ENCODE measurements at regions not wholly inside any gene's neighbourhood (a gene's known extent, or its start where the extent isn't known, plus 50 kb on each side); places are given as distances from the start of the nearest gene placed in this dataset.

DNA sequence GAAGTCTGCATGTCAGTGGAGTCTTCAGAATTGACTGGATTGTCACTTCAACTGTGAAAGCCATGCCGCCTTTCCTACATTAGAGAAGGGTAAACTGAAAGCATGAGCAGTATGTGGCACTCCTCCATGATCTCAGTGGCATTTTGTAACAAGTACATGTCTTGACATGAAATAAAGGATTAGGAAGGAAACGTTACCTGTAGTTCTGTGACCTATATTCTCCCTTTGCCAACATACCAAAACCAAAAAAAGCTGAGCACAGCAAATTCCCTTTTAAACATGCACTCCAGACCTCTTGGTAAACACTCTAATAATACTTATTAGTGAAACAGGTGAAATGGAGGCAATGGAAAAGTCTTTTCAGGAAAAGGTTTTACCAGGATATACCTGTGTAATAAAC, 344.2 kb downstream of the GRIA2 start:
- TF ChIP-seq CTCF (tag by site-specific recombination; IDR thresholded peaks at IDR 0.05) (no peak), ZNF660 (tag by site-specific recombination; IDR thresholded peaks at IDR 0.05) (no peak), TCF7L2 (IDR thresholded peaks at IDR 0.05; ENCODE audit: borderline replicate concordance, low read depth, low read length) (no peak), ZNF24 (tag by site-specific recombination; IDR thresholded peaks at IDR 0.05) (no peak), KLF1 (tag by site-specific recombination; IDR thresholded peaks at IDR 0.05) (no peak), ZNF48 (tag by site-specific recombination; IDR thresholded peaks at IDR 0.05) (no peak), ZNF324 (tag by site-specific recombination; IDR thresholded peaks at IDR 0.05) (no peak)
- TF ChIP-seq, protein P1, sequence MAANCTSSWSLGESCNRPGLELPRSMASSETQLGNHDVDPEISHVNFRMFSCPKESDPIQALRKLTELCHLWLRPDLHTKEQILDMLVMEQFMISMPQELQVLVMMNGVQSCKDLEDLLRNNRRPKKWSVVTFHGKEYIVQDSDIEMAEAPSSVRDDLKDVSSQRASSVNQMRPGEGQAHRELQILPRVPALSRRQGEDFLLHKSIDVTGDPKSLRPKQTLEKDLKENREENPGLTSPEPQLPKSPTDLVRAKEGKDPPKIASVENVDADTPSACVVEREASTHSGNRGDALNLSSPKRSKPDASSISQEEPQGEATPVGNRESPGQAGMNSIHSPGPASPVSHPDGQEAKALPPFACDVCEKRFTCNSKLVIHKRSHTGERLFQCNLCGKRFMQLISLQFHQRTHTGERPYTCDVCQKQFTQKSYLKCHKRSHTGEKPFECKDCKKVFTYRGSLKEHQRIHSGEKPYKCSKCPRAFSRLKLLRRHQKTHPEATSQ (tag by site-specific recombination; IDR thresholded peaks at IDR 0.05): no peak
- TF ChIP-seq, protein P2, sequence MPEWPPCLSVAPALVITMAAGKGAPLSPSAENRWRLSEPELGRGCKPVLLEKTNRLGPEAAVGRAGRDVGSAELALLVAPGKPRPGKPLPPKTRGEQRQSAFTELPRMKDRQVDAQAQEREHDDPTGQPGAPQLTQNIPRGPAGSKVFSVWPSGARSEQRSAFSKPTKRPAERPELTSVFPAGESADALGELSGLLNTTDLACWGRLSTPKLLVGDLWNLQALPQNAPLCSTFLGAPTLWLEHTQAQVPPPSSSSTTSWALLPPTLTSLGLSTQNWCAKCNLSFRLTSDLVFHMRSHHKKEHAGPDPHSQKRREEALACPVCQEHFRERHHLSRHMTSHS (tag by site-specific recombination; IDR thresholded peaks at IDR 0.05): no peak
